Hematopoietic multipotent progenitor cell treated with erythropoietin and hydrocortisone succinate and interleukin-3 and kit ligand, for 17 days (in vitro differentiated cells): ENCODE measurements at regions not wholly inside any gene's neighbourhood (a gene's known extent, or its start where the extent isn't known, plus 50 kb on each side); places are given as distances from the start of the nearest gene placed in this dataset.
"Not testable (repeated sequence)": the region's sequence is repeated elsewhere in the genome, so short reads cannot be mapped to it uniquely, and the experiment has no call there.

Experiments used
- DNase-seq: peaks from one replicate; pipeline ENCODE4 v3.0.0-alpha.2; 2015; ENCODE audit warnings: low spot score

GRCh38 chr2:76256458-76257088, 545.9 kb upstream of the GCFC2 start:
- no peak for DNase-seq

- DNase-seq, result no peak
Observed at GRCh38 chr2:76252704-76253103, 542.0 kb upstream of the GCFC2 start.

- no peak for DNase-seq
Observed at GRCh38 chr2:76251342-76251741, 540.6 kb upstream of the GCFC2 start.

DNA sequence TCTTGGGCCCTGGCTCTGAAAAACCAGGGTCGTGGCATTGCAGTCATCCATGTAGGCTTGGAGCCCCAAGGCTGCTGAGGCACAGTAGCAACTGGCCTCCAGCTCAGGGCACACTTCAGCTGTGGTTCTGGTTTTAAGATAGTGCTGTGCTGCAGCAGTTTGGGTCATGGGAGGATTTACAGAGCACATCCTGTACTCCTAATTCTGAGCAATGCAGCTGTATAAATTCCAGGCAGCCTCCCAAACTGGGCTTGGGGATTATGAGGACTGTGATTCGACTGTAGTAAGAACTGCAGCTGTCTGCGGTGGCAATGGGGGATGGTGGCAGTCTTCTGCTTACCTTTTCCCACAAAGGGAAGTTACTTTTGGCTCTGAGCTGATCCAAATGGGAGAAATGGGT, 536.3 kb upstream of the GCFC2 start:
- DNase-seq, result no peak

DNA sequence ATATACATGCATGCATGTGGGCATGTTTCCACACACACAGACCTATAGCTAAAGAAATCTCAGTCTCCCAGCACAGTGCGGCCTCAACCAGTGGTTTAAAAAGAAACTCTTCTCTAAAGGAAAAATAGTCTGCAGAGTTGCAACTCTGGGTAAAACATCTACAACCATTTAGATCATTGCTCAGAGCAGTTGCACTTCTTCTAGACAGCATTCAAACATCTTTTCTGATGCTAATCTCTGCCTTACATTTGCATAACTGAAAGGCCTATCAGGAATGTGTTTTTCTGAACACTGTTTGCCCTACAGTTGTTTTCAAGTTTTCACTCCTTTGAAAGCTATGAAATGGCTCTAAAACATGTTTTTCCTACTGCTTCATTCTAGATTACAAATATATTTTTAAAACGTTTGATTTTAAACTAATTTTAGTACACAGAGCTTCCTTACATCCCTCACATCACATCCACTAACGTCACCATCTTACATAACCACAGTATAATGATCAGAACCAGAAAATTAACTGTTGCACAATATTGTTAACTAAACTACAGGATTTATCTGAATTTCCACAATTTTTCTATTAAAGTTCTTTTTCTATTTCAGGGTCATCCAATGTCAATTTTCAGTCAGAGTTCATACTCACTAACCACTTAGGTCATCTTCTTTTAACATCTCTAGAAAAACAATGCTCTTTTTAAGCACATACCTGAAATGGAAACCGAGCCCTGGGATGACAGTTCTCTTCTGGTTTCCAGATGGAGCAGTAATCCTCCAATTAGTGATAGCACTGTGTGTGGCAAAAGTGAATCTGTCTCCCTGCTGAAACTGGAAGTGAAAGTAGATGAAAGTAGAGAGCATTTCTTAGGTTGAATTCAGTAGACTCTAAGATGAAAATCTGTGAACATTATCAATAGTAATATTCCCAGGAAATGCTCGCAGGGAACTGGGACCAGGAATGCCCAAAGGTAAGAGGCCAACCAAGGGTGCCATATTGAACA, 501.6 kb upstream of the GCFC2 start:
- DNase-seq, result no peak

DNA sequence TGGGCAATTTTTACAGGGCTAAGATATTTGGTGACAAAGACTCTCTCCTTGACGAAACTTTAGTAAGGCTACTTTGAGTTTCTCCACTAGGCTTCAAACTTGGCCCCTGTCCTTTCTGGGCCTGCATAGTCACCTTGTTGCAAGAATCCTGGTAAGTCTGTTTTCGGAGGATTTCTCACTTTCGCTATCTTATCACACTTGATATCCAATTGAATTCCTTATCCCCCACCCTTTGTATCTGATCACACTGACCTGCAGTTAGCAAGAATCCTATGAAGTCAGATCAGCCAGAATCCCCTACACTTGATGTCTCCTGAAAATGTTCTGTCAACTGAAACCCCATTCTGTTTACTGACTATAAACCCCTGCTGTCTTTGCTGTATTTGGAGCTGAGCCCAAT, 499.8 kb upstream of the GCFC2 start:
- DNase-seq, result no peak

GRCh38 chr2:76204048-76204447, 493.3 kb upstream of the GCFC2 start:
- DNase-seq, result no peak

DNA sequence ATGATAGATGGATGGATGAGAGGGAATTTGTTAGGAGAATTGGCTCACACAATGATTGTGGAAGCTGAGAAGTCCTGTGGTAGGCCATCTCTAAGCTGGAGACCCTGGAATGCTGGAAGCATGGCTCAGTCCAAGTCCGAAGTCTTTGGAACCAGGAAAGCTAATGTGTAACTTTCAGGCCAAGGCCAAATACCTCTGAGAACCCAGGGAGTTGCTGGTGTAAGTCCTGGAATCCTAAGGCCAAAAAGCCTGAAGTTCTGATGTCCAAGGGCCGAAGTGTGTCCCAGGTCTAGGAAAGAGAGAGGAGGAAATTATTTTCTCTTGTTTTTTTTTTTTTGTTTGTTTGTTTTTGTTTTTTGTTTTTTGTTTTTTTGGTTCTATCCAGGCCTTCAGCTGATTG, 492.2 kb upstream of the GCFC2 start:
- no peak for DNase-seq

DNA sequence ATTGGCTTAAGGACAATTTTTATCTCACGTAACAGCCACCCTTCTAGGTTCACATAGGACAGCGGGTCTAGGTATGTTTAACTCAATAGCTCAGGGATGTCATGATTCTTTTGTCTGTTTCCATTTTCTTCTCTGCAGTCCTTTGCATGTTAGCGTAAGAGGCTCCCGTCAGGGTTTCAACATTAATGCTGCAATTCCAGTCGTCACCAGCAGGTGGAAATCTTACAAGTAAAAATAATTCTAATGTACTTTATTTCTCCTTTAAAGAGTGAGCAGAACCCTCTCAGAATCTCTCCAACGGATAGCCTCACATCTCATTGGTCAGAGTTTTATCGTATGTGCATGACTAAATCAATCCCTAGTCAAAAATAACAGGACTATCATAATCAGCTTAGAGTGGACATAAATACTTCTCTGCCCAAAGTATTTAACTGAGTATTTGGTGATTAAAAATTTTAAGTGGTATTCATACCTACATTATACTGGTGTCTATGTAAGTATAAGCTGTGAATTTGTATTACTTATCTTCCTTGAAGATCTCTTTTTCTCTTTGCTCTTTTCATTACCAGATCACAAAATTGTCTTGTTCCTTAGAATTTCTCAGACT, 487.2 kb upstream of the GCFC2 start:
- peak; percentile 27 for DNase-seq

GRCh38 chr2:76197428-76197827, 486.7 kb upstream of the GCFC2 start:
- DNase-seq, result no peak

DNA sequence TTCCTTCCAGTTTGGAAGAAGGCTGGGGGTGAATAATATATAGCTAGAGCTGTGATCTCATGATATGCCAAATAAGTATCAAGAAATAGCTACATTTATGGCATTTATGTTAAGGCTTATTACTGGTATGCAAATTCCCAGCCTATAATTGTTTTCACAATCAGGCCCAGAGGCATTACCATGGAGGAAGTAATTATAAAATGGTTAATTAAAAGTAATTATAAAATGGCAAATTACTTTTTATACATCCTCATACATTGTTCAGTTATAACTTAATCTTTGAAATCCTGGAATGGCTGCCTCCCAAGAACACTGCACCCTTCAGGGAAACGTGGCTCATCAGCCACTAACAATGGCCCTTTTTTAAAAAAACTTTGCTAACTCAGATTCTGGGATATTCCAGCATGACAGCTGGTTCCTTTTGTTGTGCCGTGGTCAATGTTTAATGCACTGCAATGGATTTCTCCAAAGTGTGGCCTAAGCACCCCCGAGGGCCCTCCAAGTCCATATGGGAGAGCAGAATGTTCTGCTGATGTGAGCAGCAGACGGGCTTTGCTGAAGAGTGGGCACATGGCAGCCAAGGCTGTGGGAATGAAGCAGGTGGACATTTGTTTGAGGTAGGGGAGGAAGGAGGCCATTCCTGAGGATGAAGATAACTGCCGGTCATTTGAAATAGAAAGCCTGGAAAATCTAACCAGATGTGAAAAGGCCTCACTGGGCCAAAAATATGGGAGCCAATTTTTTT, 483.5 kb upstream of the GCFC2 start:
- DNase-seq, result no peak

DNA sequence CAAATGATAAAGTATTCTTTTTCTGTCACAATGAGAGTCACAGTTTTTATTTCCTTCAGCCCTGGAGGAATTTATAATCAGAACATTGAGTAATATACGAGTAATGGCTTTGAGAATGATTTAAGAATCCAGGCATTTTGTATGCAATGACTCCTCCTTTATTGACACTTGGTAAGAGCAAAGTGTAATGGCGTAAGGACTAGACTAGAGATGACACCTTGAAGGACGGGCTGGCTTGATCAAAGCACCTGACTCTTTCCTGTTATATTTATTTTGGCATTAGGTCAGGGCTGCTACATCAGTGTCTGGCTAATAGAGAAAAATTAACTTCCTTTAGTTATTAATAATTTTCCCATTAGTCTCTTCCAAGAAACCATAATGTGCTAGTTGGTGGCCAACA, 482.4 kb upstream of the GCFC2 start:
- no peak for DNase-seq

- DNase-seq, result no peak
Observed at GRCh38 chr2:76188334-76189008, 477.8 kb upstream of the GCFC2 start.

- no peak for DNase-seq
Observed at GRCh38 chr2:76187415-76187814, 476.7 kb upstream of the GCFC2 start.

DNA sequence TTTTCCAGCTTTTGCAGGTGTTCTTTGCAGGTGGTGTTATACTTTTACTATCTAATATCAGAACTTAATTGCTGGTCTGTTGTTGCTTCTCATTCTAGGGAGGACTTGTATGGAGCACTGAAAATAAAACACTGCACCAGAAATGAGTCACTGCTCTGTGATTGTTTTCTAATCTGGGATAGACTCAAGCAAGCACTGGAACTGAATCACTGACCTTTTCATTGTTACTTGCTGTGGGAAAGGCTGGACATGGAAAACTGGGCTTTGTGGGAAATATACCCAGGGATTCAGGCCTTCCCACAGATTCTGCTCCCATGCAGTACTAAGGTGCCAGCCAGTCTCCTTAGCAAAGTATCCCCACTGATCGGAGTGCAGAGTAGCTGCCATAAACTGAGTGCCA, 470.0 kb upstream of the GCFC2 start:
- DNase-seq, result no peak

DNA sequence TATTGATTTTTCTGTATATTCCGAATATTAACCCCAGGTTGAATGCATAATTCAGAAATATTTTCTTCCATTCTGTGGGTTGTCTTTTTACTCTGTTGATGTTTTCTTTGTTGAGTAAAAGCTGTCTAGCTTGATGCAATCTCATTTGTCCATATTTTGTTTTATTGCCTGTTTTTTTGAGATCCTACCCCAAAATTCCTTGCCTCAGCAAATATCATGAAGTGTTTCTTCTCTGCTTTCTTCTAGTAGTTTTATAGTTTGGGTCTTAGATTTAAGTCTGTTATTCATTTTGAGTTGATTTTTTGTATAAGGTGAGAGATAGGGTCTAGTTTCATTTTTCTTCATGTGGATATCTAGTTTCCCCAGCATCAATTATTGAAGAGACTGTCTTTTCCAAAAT, 467.9 kb upstream of the GCFC2 start:
- no peak for DNase-seq

- no peak for DNase-seq
Observed at GRCh38 chr2:76175295-76175694, 464.6 kb upstream of the GCFC2 start.

- no peak for DNase-seq
Observed at GRCh38 chr2:76174505-76174904, 463.8 kb upstream of the GCFC2 start.

DNA sequence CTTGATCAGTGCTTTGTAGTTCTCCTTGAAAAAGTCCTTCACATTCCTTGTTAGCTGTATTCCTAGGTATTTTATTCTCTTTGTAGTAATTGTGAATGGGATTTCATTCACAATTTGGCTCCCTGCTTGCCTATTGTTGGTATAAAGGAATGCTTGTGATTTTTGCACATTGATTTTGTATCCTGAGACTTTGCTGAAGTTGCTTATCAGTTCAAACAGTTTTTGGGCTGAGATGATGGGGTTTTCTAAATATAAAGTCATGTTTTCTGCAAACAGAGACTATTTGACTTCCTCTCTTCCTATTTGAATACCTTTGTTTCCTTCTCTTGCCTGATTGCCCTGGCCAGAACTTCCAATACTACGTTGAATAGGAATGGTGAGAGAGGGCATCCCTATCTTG, 462.5 kb upstream of the GCFC2 start:
- not testable (repeated sequence) for DNase-seq

GRCh38 chr2:76172154-76172595, 461.5 kb upstream of the GCFC2 start:
- DNase-seq, result not testable (repeated sequence)

DNA sequence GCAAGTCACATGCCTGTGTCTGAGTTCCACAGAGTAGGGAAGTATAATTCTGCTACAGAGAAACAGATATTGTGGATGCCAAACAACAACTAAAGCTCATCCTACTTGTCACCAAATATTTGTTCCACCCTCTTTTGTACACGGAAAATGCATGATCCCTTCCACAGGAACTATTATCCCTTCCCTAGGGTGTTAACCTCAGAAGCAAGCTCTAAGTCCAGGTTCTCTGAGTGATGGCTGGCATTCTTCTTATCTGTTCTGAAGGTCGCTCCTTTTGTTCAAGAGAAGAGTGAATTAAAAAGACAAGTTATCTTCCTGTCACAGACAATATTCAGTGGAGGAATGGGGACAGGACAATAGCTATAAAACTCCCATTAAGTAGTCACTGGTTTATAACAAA, 460.1 kb upstream of the GCFC2 start:
- DNase-seq, result no peak

DNA sequence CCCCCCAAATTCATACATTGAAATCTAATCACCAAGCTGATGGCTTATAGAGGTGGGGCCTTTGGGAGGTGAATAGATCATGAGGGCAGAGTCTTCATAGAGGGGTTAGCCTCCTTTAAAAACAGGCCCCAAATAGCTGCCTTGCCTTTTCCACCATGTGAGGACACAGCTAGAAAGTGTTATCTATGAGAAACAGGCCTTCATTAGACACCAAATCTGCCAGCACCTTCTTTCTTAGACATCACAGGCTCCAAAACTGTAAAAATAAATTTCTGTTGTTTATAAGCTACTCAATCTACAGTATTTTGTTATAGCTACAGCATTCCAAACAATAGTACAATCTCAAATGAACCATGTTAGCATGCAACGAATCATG, 459.3 kb upstream of the GCFC2 start:
- no peak for DNase-seq
